ENCODE measurements at regions not wholly inside any gene's neighbourhood (a gene's known extent, or its start where the extent isn't known, plus 50 kb on each side); places are given as distances from the start of the nearest gene placed in this dataset.

GRCh38 chr10:121070275-121071070, 219.3 kb downstream of the WDR11 start:
- no peaks in the 10 kb centered on the region for H3K9me3 Mint-ChIP-seq
- no peak overlapping the region for H3K4me3 Mint-ChIP-seq
- H3K27ac Mint-ChIP-seq = no peak overlapping the region
- CTCF ChIA-PET = interaction anchor here (0.6 kb wide), 2 partner anchors 123 to 899 kb away, joined by 3 read pairs; no protein-coding TSS in a partner anchor
- intact Hi-C loops (cut with micrococcal nuclease) = no loop called here
- H3K27me3 Mint-ChIP-seq (ENCODE audit: low read depth) = peaks cover 2% of the 10 kb centered on the region
- no peaks in the 10 kb centered on the region for H3K4me1 Mint-ChIP-seq (ENCODE audit: low read depth)
- H3K36me3 Mint-ChIP-seq (ENCODE audit: low read depth) = no peaks in the 10 kb centered on the region
- no peak for DNase-seq

GRCh38 chr10:121071901-121072300, 220.7 kb downstream of the WDR11 start:
- no peak overlapping the region for H3K27ac Mint-ChIP-seq
- intact Hi-C loops (cut with micrococcal nuclease) = no loop called here
- no peak for DNase-seq
- H3K27me3 Mint-ChIP-seq (ENCODE audit: low read depth) = peaks cover 2% of the 10 kb centered on the region
- CTCF ChIA-PET = no interaction called here
- no peaks in the 10 kb centered on the region for H3K9me3 Mint-ChIP-seq
- H3K36me3 Mint-ChIP-seq (ENCODE audit: low read depth) = no peaks in the 10 kb centered on the region
- no peaks in the 10 kb centered on the region for H3K4me1 Mint-ChIP-seq (ENCODE audit: low read depth)
- H3K4me3 Mint-ChIP-seq = no peak overlapping the region

GRCh38 chr10:121073728-121074127, 222.6 kb downstream of the WDR11 start:
- H3K4me1 Mint-ChIP-seq (ENCODE audit: low read depth) = no peaks in the 10 kb centered on the region

GRCh38 chr10:121076776-121077715, 225.9 kb downstream of the WDR11 start:
- Mint-ChIP-seq H3K36me3 (ENCODE audit: low read depth) (no peaks in the 10 kb centered on the region), H3K4me3 (no peak overlapping the region), H3K27me3 (ENCODE audit: low read depth) (peaks cover 8% of the 10 kb centered on the region), H3K9me3 (no peaks in the 10 kb centered on the region), H3K27ac (no peak overlapping the region), H3K4me1 (ENCODE audit: low read depth) (no peaks in the 10 kb centered on the region)
- CTCF ChIA-PET = no interaction called here
- intact Hi-C loops (cut with micrococcal nuclease) = no loop called here
- no peak for DNase-seq

More at GRCh38 chr10:121073728-121074127, 222.6 kb downstream of the WDR11 start:
- Mint-ChIP-seq H3K27ac (no peak overlapping the region), H3K9me3 (no peaks in the 10 kb centered on the region), H3K36me3 (ENCODE audit: low read depth) (no peaks in the 10 kb centered on the region), H3K4me3 (no peak overlapping the region), H3K27me3 (ENCODE audit: low read depth) (peaks cover under 1% of the 10 kb centered on the region)
- CTCF ChIA-PET = no interaction called here
- intact Hi-C loops (cut with micrococcal nuclease) = no loop called here
- DNase-seq = no peak

GRCh38 chr10:121078036-121078435, 226.9 kb downstream of the WDR11 start:
- Mint-ChIP-seq H3K9me3 (no peaks in the 10 kb centered on the region), H3K36me3 (ENCODE audit: low read depth) (no peaks in the 10 kb centered on the region), H3K4me1 (ENCODE audit: low read depth) (no peaks in the 10 kb centered on the region), H3K4me3 (no peak overlapping the region), H3K27me3 (ENCODE audit: low read depth) (peaks cover 8% of the 10 kb centered on the region), H3K27ac (no peak overlapping the region)
- DNase-seq = no peak
- intact Hi-C loops (cut with micrococcal nuclease) = no loop called here
- CTCF ChIA-PET = no interaction called here

GRCh38 chr10:121078672-121079102, 227.5 kb downstream of the WDR11 start:
- no peak overlapping the region for H3K27ac Mint-ChIP-seq
- no peaks in the 10 kb centered on the region for H3K36me3 Mint-ChIP-seq (ENCODE audit: low read depth)
- CTCF ChIA-PET = no interaction called here
- H3K27me3 Mint-ChIP-seq (ENCODE audit: low read depth) = peaks cover 8% of the 10 kb centered on the region
- no peak for DNase-seq
- intact Hi-C loops (cut with micrococcal nuclease) = no loop called here
- H3K4me3 Mint-ChIP-seq = no peak overlapping the region
- H3K9me3 Mint-ChIP-seq = no peaks in the 10 kb centered on the region
- no peaks in the 10 kb centered on the region for H3K4me1 Mint-ChIP-seq (ENCODE audit: low read depth)

DNA sequence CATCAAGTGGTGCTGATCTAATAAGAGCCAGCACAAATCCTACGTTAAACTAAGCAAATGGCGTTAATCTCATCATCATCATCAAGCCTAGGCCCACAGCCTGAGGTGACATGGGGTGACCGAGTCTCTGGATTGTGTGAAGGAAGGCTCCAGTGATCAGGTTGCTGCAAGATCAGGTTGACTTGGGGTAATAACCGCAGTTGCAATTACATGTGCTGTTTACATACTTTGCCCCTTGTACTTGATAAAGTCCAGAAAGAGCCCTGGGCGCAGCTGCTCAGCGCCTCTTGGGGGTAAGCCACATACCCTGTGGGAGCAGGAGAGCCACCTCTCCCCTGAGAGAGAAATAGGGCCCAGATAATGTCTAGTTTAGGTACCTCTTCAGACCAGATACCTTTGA, 228.1 kb downstream of the WDR11 start:
- peaks cover 8% of the 10 kb centered on the region for H3K27me3 Mint-ChIP-seq (ENCODE audit: low read depth)
- intact Hi-C loops (cut with micrococcal nuclease) = no loop called here

DNA sequence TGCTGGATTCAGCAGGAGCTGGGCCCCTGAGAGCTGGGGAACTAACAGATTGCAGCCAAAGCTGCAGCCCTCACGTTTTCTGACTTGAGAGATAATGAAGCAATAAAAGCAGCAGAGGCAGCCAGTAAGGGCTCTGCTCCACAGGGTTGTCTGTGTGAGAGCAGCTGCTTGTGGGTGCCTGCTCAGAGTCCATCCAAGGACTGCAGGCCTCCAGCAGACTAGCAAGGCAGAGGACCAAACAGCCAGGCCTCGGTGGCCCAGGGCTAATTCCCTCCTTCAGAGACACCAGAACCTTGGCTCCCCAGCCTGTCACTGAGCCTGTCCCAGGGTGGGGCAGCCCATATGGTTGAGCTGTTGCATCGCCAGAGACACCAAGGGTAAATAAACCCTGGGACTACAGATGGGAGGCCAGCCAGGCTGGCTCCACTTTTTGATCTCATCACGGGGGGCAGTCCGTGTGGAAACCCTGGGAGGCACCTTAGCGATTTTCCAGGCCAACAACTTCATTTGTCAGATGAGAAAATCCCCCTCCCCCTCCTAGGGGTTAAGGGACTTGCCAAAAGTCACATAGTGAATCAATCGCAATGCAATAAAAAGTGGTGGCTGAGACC, 229.2 kb downstream of the WDR11 start:
- intact Hi-C loops (cut with micrococcal nuclease) = no loop called here
- no peak overlapping the region for H3K27ac Mint-ChIP-seq
- H3K4me1 Mint-ChIP-seq (ENCODE audit: low read depth) = no peaks in the 10 kb centered on the region
- H3K27me3 Mint-ChIP-seq (ENCODE audit: low read depth) = peaks cover 8% of the 10 kb centered on the region
- no peaks in the 10 kb centered on the region for H3K9me3 Mint-ChIP-seq
- no peaks in the 10 kb centered on the region for H3K36me3 Mint-ChIP-seq (ENCODE audit: low read depth)
- no peak for DNase-seq
- H3K4me3 Mint-ChIP-seq = no peak overlapping the region
- CTCF ChIA-PET = no interaction called here

More for the DNA sequence above, 228.1 kb downstream of the WDR11 start:
- Mint-ChIP-seq H3K4me3 (no peak overlapping the region), H3K4me1 (ENCODE audit: low read depth) (no peaks in the 10 kb centered on the region), H3K9me3 (no peaks in the 10 kb centered on the region), H3K36me3 (ENCODE audit: low read depth) (no peaks in the 10 kb centered on the region), H3K27ac (no peak overlapping the region)
- CTCF ChIA-PET = no interaction called here
- DNase-seq = no peak

DNA sequence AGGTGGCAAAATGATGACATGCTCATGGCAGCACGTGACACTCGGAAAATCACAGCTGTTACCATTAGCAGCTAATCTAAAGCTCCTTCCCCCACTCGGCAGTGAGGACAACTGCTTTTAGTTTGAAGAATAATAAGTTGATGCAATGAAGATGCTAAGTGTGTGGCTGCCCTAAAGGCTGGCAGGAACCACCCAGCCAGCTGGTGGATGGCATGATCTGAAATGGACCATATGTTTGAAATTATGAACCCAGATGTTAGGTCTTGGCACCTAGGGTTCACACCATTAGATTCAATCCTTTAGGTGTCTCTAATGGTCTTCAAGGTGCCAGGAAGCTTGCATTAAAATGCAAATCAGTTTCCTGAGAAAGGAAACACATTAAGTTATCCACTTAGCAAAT, 230.1 kb downstream of the WDR11 start:
- Mint-ChIP-seq H3K4me1 (ENCODE audit: low read depth) (no peaks in the 10 kb centered on the region), H3K4me3 (no peak overlapping the region), H3K9me3 (no peaks in the 10 kb centered on the region), H3K27me3 (ENCODE audit: low read depth) (peaks cover 8% of the 10 kb centered on the region), H3K27ac (no peak overlapping the region), H3K36me3 (ENCODE audit: low read depth) (no peaks in the 10 kb centered on the region)
- no peak for DNase-seq
- CTCF ChIA-PET = no interaction called here
- intact Hi-C loops (cut with micrococcal nuclease) = no loop called here

GRCh38 chr10:121082984-121083383, 231.8 kb downstream of the WDR11 start:
- peaks cover 4% of the 10 kb centered on the region for H3K9me3 Mint-ChIP-seq
- no peak overlapping the region for H3K4me3 Mint-ChIP-seq
- H3K27ac Mint-ChIP-seq = no peak overlapping the region
- no peaks in the 10 kb centered on the region for H3K36me3 Mint-ChIP-seq (ENCODE audit: low read depth)
- no peaks in the 10 kb centered on the region for H3K4me1 Mint-ChIP-seq (ENCODE audit: low read depth)
- DNase-seq = no peak
- intact Hi-C loops (cut with micrococcal nuclease) = no loop called here
- CTCF ChIA-PET = no interaction called here
- H3K27me3 Mint-ChIP-seq (ENCODE audit: low read depth) = peaks cover 8% of the 10 kb centered on the region

GRCh38 chr10:121084016-121084674, 233.0 kb downstream of the WDR11 start:
- intact Hi-C loops (cut with micrococcal nuclease) = no loop called here
- H3K27ac Mint-ChIP-seq = no peak overlapping the region
- H3K9me3 Mint-ChIP-seq = peaks cover 4% of the 10 kb centered on the region
- no peaks in the 10 kb centered on the region for H3K36me3 Mint-ChIP-seq (ENCODE audit: low read depth)
- H3K4me1 Mint-ChIP-seq (ENCODE audit: low read depth) = no peaks in the 10 kb centered on the region
- H3K27me3 Mint-ChIP-seq (ENCODE audit: low read depth) = peaks cover 4% of the 10 kb centered on the region
- no peak for DNase-seq
- no peak overlapping the region for H3K4me3 Mint-ChIP-seq
- CTCF ChIA-PET = interaction anchor here (0.5 kb wide), 1 partner anchor 575 kb away, joined by 3 read pairs; no protein-coding TSS in a partner anchor

DNA sequence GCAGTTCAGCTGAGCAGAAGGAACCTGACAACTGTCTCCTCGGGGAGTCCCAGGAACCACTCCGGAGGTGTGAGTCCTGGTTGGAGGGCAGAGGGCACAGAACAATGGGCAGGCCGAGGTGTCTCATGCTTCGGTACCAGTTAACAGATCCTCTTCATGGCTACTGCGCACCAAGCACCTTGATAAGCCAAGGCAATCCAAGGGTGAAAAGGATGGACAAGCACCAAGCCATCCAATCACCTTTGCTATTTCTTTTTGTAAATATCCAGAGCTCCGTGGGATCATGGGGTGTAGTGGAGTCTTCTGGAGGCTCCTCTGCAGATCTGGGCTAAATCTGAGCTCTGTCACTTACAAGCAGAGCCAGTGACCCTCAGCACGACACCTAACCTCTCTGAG, 233.5 kb downstream of the WDR11 start:
- peaks cover 4% of the 10 kb centered on the region for H3K27me3 Mint-ChIP-seq (ENCODE audit: low read depth)
- H3K36me3 Mint-ChIP-seq (ENCODE audit: low read depth) = no peaks in the 10 kb centered on the region
- no peak overlapping the region for H3K4me3 Mint-ChIP-seq
- H3K4me1 Mint-ChIP-seq (ENCODE audit: low read depth) = no peaks in the 10 kb centered on the region
- no peak overlapping the region for H3K27ac Mint-ChIP-seq
- H3K9me3 Mint-ChIP-seq = peaks cover 4% of the 10 kb centered on the region
- intact Hi-C loops (cut with micrococcal nuclease) = no loop called here
- CTCF ChIA-PET = no interaction called here
- DNase-seq = no peak

Measured in activated naive CD4-positive, alpha-beta T cell treated with anti-CD3 and anti-CD28 coated beads for 36 hours (primary cell).